Midbrain (tissue), 1 donor: ENCODE measurements at regions not wholly inside any gene's neighbourhood (a gene's known extent, or its start where the extent isn't known, plus 50 kb on each side); places are given as distances from the start of the nearest gene placed in this dataset.
"Not testable (repeated sequence)": the region's sequence is repeated elsewhere in the genome, so short reads cannot be mapped to it uniquely, and the experiment has no call there.

Experiments
- DNase-seq: peaks from one replicate; lab custom pipeline; 2025; lab: John Stamatoyannopoulos, UW

DNA sequence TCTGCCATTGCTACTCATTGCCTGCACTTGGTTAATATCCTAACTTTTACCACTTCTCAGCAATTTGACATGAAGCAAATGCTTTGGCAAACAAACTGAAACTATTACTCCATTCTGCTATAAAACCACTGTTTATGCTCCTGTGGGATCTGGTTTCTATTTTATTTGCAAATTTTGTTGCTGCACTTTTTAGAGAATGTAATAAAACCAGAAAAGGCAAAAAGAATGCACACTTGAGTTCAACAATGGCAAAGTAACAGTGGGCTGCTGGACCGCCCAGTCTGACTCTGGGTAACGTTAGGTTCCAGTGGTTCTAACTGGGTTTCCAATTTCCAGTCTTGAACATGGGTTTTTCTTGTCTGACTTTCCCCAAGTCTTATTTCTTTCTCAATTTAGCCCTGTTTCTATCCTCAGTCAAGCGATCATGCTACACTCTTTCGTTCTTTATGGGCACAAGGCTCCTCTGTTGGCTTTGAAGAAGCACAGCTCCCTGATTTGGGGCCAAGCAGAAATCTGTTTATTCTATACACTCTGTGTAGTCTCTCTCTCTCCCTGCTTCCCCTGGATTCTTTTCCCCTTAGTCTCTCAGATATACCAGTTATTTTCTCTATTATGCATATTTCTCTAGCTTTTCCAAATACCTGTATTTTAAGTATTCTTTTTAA, 129.2 kb upstream of the FAM3C start:
- no peak for DNase-seq

DNA sequence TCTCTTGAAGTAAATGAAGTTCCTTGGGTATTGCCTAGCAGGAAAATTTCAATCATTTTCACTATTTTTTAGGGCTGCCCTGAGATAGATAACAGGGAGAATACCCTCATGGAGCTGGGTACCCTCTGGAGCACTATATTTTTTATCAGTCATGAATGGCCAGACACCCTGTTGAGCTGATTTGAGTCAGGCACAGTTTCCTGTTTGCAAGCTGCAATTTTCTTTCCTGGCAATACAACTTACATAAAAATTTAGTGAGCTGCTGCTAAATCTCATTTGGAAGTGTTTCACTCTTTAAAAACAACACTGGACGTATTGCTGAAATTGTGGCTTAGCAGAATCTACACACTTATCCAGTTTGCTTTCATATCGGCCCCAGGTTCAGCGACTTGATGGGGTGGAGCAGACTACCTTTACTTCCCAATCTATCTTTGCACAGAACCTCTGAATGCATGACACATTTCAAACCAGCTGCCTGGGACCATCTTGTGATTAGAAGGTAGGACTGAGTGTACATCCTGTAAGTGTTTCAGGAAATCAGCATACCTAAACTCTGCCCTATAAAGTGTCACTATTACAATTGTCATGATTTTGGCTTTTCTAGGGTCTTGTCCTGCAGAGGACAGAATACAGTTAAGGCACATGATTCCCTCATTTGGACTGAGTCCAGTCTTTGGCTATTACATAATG, 125.7 kb upstream of the FAM3C start:
- no peak for DNase-seq

DNA sequence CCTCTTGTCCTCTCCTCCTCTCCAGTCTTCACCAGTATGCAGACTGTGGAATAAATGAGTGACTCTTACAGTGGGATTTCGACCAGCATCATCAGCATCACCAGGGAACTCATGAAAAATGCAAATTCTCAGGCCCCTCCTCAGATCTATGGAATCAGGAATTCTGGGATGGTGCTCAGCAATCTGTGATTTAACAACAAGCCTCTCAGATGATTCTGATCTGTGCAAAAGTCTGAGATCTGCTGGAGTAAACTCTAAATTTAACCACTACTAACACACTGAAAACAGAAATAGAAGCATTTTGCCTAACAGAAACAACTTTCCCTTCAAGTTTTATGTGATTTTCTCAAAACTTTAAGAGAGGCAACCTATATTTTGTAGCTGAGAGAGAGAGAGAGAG, 124.8 kb upstream of the FAM3C start:
- no peak for DNase-seq

DNA sequence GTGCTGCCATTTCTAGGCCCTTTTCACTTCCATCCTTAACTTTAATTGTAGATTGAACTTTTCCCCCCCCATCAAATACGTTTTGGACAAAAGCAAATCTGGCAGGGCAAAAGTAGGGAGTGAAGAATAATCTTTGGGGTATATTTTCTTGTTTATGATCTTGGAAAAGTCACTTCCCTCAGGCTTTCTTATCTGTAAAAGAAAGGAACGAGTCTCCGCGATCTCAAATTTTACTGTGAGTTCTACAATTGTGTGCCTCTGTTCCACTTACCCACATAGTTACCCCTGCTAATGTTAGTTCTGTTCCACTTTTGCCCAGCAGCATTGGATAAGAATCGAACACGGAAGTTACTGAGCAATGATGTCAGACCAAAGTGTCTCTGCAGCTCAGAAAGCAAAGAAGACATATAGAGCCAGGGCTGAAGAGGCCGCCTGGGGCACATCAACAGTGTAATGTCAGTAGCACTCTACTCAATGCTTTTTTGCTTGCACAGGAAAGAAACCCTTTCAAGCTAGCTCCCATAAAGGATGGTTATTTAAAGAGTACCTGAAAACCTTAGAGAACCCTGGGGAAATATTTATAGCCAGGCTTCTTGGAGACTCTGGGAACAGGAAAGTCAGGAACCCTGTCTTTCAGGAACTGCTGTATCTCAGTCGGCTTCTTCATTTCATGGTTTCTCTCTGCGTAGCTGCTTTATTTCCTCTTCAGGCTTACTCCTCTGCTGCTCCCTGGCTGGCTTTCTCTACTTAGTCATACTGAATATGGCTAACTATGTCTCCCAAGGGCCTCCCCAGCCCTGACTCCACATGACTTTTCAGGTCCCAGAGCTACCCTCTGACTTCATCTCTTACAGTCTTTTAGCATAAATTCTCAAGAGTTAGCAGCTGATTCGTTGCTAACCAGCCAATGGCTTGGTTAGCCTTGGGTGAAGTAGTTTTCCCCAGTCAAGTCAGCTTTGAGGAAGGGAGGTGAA, 123.7 kb upstream of the FAM3C start:
- DNase-seq = peak; percentile 8

DNA sequence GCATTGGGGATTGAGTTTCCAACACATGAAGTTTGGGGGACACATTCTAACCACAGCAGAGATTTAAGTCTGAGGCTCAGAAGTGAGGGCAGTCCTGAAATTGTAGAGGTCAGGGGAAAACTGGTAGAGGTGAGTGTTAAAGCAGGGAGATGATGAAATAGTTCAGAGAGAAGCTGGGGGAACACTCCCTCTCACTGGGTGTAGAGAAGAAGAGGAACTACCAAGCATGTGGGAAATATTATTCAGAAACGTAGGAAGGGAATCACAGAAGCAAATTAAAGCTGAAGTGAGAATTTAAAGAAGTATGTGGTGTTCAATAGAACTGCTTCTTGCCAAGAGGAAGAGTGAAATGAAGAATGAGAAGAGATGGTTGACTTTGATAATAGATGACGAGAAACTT, 121.5 kb upstream of the FAM3C start:
- DNase-seq = no peak

DNA sequence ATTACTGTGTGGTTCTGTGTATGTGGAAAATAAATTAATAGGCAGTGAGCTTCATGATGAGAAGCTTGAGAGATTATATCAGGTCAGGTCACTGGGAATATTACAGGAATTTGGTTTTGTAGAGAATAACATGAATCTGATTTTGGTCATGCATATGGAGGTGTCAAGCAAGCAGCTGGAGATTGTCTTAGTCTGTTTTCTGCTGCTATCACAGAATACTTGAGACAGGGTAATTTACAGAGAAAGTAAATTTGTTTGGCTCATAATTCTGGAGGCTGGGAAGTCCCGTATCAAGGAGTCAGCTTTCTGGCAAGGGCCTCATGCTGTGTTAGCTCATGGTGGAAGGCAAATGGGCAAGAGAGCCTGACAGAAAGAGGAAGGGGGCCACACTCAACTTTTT, 120.7 kb upstream of the FAM3C start:
- no peak for DNase-seq

DNA sequence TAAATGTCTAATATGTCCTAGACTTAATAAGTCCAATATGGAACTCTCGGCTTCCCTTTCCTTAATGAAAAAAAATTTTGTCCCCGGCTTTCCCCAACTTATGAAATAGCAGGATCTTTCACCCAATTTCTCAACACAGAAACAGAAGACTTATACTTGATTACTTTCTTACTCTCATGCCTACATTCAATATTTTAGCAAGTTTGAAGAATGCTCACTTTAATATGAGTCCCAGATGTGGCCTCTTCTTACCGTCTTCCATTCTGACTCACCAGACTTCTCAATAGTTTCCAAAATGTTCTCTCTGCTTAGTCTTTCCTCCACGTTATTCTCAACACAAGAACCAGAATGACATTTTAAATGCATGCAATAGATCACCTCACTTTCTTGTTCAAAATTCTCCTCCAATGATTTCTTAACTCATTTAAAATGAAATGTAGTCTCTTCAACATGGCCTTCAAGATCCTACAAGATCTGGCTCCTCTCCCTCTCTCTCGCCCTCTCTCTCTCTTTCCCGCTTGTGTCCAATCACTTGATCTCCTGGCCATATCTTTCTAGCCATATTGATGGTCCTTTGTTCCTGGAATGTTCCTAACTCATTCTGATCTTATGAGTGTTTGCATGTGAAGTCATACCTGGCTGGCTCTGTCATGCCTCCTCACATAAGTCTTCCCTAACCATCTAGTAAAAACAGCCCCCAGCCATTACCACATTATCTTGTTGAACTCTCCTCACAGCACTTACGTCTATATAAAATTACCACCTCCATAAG, 119.7 kb upstream of the FAM3C start:
- DNase-seq = no peak

DNA sequence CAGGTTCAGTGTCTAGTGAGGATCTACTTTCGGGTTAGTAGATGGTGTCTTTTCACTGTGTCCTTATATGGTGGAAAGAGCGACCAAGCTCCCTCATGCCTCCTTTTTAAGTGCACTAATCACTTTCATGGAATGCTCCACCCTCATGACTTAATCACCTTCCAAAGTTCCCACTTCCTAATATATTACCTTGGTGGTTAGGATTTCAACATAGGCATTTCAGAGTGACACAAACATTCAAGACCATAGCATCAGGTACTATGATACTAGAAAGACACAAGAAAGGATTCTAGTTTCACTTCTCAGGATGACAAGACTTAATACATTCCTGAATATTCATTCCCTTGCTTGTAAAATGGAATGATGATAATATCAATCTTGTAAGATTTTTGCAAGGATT, 119.1 kb upstream of the FAM3C start:
- DNase-seq = no peak

DNA sequence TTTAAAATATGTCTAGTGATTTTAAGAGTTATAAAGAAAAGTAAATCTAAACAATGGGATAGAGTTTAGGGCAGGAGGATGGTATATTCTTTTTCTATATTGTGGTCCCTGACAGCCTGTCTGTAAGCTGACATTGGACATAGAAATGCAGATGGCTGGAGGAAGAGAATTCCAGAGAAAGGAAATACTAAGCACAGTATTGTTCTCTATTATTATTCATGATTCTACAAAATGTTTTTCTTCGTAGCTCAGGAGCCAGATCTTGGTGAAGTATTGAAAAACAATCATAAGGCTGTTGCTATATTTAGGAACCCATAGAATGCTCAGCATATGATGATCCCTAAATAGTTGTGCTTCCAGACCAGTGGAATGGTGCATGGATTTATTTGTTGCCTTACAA, 117.0 kb upstream of the FAM3C start:
- DNase-seq = no peak

DNA sequence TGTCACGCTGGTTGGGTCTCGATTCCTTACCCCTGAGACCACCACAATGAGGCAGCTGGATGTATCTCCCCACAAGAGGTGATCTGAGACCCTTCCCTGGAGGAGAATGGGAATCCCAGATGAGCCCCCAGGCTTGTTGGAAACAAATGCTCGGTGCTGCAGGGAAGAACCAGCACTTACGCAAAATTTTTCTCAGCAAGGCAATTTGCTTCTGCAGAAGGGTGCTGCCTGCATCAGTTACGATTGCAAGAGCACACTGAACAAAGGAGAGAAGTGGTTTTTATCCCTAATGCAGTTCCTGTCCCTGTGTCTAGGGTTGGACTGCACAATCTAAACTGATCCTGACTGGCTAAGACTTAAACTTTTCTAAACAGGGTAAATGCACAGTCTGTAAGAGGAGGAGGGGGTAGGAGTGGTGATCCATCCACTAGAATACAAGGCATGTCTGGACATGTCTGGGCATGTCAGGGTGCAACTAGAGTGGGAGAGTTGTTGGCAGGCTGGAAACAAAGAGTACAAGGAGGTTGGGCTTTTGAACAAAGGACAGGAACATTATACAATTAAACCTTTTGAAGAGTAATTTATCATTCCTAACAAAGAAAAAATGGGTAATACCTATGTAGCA, 114.9 kb upstream of the FAM3C start:
- no peak for DNase-seq

DNA sequence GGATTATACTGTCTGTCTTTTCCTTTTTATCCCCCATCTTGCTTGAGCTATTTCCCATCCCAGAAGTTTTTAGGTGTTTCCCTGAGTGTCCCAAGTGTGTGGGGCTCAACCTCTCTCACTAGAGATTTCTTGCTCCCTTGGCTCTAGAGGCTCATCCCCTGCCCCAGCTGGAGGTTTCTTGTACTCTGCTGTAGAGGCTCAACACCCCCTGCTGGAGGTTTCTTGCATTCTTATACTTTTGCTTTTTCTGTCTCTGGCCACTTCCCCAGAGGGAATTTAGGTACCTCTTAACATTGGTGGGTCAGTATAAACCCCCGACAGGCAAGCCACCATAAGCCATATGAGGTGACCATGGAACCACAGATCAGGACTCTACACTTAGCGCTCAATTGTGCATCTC, 114.2 kb upstream of the FAM3C start:
- no peak for DNase-seq

DNA sequence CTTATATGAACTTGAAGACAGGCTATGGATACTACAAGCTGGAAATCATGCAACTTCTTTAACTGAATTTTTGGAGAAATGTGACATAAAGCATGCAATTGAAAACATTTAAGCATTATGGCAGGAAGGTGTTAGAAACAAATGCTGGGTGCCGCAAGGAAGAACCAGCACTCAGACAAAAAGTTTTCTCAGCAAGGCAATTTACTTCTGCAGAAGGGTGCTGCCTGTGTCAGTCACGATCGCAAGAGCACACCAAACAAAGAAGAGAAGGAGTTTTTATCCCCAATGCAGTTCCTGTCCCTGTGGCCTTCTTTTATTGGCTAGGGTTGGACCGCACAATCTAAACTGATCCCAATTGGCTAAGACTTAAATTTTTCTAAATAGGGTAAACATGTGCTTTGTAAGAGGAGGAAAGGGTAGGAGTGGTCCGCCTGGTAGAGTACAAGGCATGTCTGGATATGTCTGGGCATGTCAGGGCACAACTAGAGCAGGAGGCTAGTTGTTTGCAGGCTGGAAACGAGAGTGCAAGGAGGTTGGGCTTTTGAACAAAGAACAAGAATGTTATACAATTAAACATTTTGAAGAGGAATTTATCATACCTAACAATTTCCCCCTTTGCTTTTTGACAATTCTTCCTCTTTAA, 109.6 kb upstream of the FAM3C start:
- no peak for DNase-seq

DNA sequence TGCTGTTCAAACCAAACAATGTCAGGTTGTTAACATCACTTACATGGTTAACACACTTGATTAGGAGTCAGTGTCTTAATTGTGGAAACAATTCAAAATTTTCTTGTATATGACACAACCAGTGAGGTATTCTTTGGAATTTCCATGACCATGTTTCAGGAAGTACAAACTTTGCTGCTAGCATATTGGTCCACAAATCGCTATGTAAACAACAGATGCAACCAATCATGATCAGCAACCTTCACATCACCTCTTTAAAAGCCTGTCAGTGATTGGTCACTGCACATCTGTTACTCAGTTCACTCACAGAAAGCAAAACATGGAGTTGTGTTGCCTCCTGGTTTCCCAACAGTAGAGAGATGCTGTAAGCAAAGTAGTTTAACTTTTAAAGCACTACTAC, 108.9 kb upstream of the FAM3C start:
- DNase-seq = no peak

DNA sequence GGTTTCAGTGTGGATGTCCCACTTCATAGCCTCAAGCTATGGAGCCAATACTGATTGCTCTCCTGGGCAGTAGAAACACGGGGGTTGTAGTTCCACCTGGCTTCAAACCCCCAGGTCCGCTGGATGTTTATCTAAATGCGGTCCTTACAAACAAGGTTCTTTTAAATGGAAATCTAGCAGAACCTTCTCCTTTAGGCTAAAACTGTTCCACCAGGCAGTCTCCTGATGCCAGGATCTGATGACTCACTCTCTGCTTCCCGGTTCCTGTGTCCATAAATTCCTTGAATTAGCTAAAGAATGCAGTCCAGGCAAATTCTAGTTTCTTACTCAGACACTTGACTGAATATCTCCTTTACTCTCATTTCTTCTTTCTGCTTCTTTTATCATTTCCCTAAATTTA, 108.4 kb upstream of the FAM3C start:
- no peak for DNase-seq

DNA sequence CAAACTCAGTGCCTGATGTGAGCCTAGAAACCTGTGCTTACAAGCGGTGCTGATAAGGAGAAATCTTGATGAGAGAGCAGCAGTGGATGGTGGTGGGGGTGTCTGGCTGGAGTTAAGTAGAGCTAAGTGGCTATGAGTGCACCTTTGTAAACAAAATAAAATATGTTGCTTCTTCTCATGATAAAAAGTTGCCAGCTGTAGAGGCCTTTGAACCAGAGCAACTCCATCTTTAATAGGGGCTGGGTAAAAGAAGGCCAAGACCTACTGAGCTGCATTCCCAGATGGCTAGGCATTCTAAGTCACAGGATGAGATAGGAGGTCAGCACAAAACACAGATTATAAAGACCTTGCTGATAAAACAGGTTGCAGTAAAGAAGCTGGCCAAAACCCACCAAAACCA, 107.6 kb upstream of the FAM3C start:
- DNase-seq = no peak

DNA sequence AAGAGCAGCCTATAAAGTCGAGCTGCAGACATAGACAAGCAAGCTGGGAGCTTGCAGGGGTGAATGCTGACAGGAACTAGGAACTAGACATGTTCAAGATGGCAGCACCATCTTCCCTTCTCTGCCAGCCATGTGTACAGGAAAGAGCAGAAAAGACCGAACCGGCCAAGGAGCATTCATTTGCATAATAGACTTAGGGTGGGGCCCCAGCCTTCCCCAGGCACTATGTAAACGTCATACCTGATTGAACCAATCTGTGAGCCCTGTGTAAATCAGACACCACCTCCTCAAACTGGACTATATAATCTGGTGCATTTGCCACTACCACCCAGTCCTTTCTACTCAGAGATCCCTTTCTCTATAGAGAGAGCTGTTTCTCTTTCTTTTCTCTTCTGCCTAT, 106.9 kb upstream of the FAM3C start:
- DNase-seq = no peak

DNA sequence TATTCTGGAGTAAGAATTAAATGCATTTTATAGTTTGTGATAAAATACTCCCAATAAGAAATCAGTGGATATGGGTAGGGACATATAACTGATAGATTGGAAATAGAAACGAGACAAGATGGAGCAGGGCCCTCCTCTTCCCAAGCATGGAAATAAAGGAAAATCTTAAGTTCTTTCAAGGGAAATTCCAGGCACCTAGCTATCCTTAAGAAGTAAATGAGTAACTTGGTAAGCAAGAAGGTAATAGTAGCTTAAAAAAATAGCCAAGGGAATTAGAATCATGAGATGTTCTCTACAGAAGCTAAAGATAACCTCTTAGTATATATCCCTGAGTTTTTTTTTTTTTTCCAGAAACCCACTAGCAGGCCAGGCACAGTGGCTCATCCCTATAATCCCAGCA, 105.5 kb upstream of the FAM3C start:
- DNase-seq = no peak

DNA sequence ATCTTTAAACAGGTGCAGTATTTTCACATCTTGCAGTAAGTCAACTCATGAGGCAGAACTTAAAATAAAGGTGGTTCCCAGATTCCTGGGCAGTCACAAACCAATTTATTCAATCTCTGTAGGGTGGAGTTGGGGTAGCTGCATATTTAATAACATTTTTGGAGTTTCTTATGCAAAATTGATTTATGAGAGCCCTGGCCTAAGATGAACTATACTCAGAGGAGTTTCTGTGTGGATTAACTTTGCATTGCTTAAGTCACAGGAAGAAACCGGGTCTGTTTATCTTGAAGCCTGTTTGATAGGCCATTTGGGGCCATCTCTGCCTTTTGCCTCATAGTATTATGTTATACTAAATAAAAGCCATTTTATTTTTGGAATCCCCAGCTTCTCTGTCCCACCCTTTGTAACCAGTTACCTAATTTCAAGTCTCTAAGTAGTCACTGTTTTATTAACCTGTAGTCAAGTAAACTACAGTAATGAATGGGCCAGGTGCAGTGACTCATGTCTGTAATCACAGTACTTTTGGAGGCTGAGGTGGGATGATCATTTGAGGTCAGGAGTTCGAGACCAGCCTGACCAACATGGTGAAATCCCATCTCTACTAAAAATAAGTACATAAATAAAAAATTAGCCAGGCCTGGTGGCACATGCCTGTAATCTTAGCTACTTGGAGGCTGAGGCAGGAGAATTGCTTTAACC, 104.4 kb upstream of the FAM3C start:
- no peak for DNase-seq

DNA sequence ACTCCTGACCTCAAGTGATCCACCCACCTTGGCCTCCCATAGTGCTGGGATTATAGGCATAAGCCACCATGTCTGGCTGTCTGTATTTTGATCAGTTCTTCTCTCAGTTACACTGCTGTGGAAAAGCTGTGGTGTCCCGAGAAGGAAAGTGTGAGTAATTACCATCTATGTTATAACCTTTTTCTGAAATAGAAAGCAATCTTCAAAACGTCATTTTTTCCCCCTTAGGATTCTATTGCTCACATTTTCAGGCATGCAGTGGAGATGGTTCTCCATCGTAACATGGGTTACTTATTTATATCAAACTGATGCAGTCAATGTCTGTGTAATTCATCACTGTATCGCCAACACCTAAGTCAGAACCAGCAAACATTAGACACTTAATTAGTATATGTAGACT, 103.5 kb upstream of the FAM3C start:
- DNase-seq = no peak

DNA sequence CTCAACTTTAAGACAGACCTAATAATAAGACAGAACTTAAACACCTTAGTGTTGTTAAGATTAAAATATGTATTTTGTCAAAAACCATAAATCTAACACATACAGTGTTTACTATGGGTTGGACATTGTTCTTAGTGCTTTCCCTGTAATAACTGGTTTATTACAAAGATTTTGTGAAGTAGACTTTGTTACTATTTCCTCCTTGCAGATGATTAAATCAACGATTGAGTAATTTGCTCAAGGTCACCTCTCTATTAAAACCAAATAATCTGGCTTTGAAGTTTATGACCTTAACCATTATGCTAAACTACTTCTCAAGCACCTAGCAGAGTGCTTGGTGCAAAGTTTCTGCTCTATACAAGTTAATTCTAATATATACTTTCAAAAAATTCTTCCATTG, 102.7 kb upstream of the FAM3C start:
- no peak for DNase-seq

DNA sequence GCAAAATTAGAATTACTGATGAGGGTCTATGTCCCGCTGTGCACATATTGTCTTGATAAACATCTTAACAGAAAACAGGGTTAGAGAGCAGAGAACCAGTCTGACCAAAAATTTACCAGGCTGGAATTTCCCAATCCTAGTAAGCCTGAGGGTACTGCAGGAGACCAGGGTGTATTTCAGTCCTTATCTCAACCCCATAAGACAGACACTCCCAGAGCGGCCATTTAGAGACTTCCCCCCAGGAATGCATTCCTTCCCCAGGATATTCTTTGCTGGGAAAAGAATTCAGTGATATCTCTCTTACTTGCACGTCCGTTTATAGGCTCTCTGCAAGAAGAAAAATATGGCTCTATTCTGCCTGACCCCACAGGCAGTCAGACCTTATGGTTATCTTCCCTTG, 101.4 kb upstream of the FAM3C start:
- DNase-seq = not testable (repeated sequence)
